ENCODE measurements at regions not wholly inside any gene's neighbourhood (a gene's known extent, or its start where the extent isn't known, plus 50 kb on each side); places are given as distances from the start of the nearest gene placed in this dataset.

GRCh38 chr13:31614073-31614472, 125.3 kb upstream of the RXFP2 start:
- DNase-seq = no peak

GRCh38 chr13:31614704-31615103, 124.6 kb upstream of the RXFP2 start:
- DNase-seq = no peak

GRCh38 chr13:31625115-31625514, 114.2 kb upstream of the RXFP2 start:
- DNase-seq = no peak

GRCh38 chr13:31627097-31627845, 112.1 kb upstream of the RXFP2 start:
- DNase-seq = no peak

GRCh38 chr13:31629085-31629780, 110.1 kb upstream of the RXFP2 start:
- DNase-seq = no peak

GRCh38 chr13:31631071-31631470, 108.3 kb upstream of the RXFP2 start:
- DNase-seq = no peak

GRCh38 chr13:31631746-31632145, 107.6 kb upstream of the RXFP2 start:
- DNase-seq = no peak

- DNase-seq = no peak
Measured at GRCh38 chr13:31638577-31638976, 100.7 kb upstream of the RXFP2 start.

- no peak for DNase-seq
Measured at GRCh38 chr13:31639443-31640163, 99.7 kb upstream of the RXFP2 start.

GRCh38 chr13:31649766-31650165, 89.6 kb upstream of the RXFP2 start:
- DNase-seq = no peak

- no peak for DNase-seq
Measured at GRCh38 chr13:31653730-31654129, 85.6 kb upstream of the RXFP2 start.

- DNase-seq = no peak
Measured at GRCh38 chr13:31663880-31664585, 75.3 kb upstream of the RXFP2 start.

GRCh38 chr13:31670831-31671617, 68.3 kb upstream of the RXFP2 start:
- no peak for DNase-seq

GRCh38 chr13:31674051-31674450, 65.3 kb upstream of the RXFP2 start:
- DNase-seq = no peak

GRCh38 chr13:31675440-31675953, 63.8 kb upstream of the RXFP2 start:
- DNase-seq = no peak

- no peak for DNase-seq
Measured at GRCh38 chr13:31681133-31681532, 58.2 kb upstream of the RXFP2 start.

- no peak for DNase-seq
Measured at GRCh38 chr13:31684466-31684865, 54.9 kb upstream of the RXFP2 start.

GRCh38 chr13:31686670-31687425, 52.5 kb upstream of the RXFP2 start:
- DNase-seq = no peak
